GM21515 (cell line): ENCODE measurements at regions not wholly inside any gene's neighbourhood (a gene's known extent, or its start where the extent isn't known, plus 50 kb on each side); places are given as distances from the start of the nearest gene placed in this dataset.
"Not testable (repeated sequence)": the region's sequence is repeated elsewhere in the genome, so short reads cannot be mapped to it uniquely, and the experiment has no call there.

ENCODE experiments used
- ATAC-seq: cut with Tn5 transposase; IDR thresholded peaks from one replicate; pipeline ENCODE4 v1.9.1; 2021; ENCODE audit not compliant: unreplicated experiment

DNA sequence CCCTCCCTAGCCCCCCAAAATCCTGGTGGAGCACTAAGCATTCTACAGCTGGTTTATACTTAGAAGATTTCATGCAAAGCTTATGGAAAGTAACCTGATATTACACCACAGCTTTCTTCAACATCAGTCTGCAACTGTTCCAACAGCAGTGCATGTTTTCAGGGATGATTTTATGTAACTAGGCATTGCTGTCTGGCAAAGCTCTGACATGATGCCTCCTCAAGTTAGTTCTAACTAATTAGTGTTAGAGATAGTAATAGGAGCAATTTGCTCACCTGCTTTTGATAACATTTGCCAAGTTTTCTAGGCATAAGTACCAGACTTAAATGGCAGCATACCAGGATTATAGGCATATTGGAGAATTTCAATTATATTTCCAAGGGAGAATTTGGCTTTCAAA lies 330.3 kb upstream of the SGO1 start:
- no peak for ATAC-seq

GRCh38 chr3:20515834-20516233 lies 329.8 kb upstream of the SGO1 start:
- ATAC-seq: no peak

GRCh38 chr3:20511863-20512505 lies 326.0 kb upstream of the SGO1 start:
- ATAC-seq: peak; percentile 91

- ATAC-seq: no peak
These were observed 324.4 kb upstream of the SGO1 start for GRCh38 chr3:20510396-20510795.

DNA sequence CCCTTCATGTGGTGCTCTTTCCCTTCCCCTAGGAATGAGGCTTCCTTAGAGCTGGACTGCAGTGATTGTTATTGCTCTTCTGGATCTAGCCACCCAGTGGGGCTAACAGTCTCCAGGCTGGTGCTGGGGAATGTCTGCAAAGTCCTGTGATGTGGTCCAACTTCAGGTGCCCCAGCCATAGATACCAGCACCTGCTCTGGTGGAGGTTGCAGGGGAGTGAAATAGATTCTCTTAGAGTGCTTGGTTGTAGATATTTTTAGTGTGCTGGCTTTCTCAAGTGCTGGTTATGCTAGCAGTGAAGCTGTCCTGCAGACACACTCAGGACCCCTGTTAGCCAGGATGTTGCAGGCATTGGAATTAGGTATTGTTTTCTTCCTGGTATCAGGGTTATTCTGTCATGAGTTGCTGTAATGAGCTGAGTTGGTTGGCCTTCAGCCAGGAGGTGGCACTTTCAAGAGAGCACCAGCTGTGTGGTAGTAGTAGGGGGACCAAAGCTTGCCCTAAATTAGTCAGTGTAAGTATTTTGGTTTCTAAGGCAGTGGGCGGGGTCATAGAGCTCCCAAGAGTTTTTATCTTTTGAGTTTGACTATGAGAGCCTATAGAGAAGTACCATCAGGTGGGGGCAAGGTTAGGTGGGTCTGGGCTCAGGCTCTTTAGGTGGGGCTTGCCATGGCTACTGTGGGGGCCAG lies 317.5 kb upstream of the SGO1 start:
- no peak for ATAC-seq

DNA sequence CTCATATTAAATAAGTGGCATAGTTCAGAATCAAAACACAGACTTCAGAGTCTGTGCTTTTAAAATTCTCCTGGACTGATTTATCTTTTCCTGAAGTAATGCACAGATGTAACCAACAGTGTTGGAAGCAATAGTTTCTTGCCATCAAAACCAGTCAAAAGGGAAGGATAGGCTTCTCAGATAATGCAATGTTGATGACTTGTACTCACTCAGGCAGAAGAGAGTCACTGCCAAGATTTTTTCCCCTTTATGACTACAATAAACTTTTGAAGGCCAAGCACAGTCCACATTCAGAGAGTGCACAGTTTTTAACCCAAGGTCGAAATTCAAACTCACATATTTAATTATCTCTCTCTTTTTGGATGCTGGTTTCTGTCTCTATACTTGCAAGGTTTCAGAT lies 305.0 kb upstream of the SGO1 start:
- no peak for ATAC-seq

DNA sequence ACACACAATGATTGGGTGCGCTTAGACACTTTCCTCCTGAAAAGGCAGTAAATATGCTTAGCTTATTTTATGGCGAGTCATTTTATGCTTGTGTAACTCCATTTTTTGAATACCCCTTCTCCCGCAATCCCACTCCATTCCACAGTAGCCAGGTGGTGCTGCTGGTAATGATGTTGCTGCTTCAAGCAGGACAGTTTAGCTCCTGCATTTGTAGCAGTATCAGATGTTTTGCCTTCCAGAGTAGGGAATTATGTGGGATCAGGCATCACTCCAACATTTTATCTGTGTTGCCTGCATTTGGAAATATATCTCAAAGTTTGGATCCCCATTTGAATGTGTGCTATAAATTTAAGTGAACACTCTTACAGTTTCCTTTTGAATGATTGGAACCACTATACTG lies 302.1 kb upstream of the SGO1 start:
- ATAC-seq: no peak

- ATAC-seq: no peak
These were observed 298.1 kb upstream of the SGO1 start for GRCh38 chr3:20484126-20484525.

DNA sequence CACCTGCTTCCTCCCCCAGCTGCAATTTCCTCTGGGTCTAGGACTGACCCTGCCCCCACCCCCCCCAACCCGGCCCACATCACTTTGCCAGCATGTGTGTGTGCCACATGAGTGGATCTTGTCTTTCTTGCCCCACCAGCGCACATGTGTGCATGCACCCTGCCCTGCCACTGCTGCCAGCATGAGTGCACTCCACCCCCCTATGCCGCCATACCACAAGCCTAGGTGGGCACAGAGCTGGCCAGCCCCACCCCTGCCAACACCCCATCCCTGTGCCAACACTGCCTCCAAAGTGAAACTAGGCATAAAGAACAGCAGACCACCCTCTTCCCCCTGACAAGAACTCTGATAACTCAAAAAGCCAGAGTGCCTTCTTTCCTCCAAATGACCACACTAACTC lies 296.3 kb upstream of the SGO1 start:
- no peak for ATAC-seq

DNA sequence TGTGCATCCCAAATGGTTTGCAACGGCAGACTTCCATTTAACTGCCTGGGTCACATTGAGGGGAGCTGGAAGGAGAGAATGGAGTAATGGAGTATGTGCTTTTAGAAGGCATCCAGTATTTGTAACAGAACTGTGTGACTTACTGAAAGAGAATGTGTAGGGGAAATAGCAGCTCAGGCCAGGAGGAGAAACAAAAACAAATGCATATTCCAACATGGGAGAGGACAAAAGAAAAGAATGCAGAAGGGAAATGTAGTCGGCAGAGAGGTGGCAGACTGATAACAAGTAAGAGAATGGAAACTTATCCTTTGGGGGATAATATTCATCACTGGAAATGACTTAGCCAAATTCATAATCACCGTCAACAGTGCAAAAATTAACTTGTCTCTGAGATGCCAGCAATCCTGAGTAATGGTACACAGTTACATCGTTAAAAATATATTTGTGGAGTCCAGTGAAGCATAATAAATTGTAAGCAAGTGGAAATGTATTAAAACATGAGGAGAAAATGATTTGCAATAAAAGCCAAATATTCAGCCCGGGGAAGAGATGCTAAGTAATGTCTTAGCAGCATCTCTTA lies 294.9 kb upstream of the SGO1 start:
- ATAC-seq: no peak

GRCh38 chr3:20478436-20478835 lies 292.4 kb upstream of the SGO1 start:
- no peak for ATAC-seq

DNA sequence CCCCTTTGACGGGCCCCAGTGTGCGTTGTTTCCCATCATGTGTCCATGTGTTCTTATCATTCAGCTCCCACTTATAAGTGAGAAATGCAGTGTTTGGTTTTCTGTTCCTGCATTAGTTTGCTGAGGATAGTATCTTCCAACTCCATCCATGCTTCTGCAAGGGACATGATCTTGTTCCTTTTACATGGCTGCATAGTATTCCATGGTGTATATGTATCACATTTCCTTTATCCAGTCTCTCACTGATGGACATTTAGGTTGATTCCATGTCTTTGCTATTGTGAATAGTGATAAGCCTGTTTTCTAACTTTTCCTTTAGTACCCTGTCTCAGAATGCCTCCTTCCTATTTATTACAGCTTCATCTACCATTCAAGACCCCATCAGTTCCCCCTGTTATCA lies 278.2 kb upstream of the SGO1 start:
- not testable (repeated sequence) for ATAC-seq

DNA sequence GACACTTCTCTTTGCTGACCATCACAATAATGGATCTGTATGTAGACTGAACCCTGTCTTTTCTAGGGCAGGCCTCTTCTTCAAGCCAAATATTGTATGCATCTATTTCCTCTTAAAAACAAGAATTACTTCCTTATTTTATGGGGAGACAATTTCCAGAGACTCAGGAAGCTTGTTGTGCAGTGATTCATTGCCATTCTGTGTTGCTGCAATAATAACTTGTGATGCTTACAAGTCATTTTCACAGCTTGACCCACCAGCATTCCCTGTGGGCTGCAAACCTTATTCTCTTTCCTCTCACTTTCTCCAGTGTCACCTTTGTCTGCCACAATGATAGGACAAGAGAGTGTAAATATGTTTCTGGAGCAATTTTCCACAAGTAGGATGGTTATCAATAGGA lies 276.7 kb upstream of the SGO1 start:
- no peak for ATAC-seq

GRCh38 chr3:20462226-20462625 lies 276.2 kb upstream of the SGO1 start:
- ATAC-seq: no peak

GRCh38 chr3:20458994-20459716 lies 273.1 kb upstream of the SGO1 start:
- ATAC-seq: no peak

- ATAC-seq: no peak
These were observed 270.5 kb upstream of the SGO1 start for GRCh38 chr3:20456511-20456910.

DNA sequence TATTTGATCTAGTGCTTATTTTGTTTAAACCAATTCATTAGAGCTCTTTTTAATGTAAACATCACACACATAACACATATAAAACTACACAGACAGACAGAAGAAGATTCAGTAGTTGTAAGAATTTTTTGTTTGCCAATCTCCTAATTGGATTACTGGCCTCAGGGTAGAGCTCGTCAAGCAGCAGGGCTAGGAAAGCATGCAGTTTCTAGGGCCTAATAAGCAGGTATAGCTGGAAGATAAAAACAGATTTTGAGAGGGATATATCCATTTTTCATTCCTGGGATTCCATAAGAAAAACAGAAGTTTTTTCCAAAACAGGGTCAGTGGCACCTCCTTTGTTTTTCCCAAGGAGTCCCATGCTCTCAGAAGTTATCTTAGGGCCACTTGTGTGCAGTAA lies 265.2 kb upstream of the SGO1 start:
- ATAC-seq: no peak

- ATAC-seq: no peak
These were observed 264.6 kb upstream of the SGO1 start for GRCh38 chr3:20450611-20451010.

GRCh38 chr3:20442846-20443245 lies 256.8 kb upstream of the SGO1 start:
- no peak for ATAC-seq

DNA sequence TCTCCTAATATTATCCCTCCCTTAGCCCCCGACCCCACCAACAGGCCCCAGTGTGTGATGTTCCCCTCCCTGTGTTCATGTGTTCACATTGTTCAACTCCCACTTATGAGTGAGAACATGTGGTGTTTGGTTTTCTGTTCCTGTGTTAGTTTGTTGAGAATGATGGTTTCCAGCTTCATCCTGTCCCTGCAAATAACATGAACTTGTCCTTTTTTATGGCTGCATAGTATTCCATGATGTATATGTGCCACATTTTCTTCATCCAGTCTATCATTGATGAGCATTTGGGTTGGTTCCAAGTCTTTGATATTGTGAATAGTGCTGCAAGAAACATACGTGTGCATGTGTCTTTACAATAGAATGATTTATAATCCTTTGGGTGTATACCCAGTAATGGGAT lies 241.3 kb upstream of the SGO1 start:
- not testable (repeated sequence) for ATAC-seq

GRCh38 chr3:20425138-20425537 lies 239.1 kb upstream of the SGO1 start:
- ATAC-seq: no peak

GRCh38 chr3:20424086-20424485 lies 238.1 kb upstream of the SGO1 start:
- no peak for ATAC-seq
